AG08396 (cell line): ENCODE measurements at regions not wholly inside any gene's neighbourhood (a gene's known extent, or its start where the extent isn't known, plus 50 kb on each side); places are given as distances from the start of the nearest gene placed in this dataset.

Experiments
- DNase-seq: peaks from one replicate; pipeline ENCODE4 v3.0.0; 2012; ENCODE audit warnings: low spot score, mixed read lengths

DNA sequence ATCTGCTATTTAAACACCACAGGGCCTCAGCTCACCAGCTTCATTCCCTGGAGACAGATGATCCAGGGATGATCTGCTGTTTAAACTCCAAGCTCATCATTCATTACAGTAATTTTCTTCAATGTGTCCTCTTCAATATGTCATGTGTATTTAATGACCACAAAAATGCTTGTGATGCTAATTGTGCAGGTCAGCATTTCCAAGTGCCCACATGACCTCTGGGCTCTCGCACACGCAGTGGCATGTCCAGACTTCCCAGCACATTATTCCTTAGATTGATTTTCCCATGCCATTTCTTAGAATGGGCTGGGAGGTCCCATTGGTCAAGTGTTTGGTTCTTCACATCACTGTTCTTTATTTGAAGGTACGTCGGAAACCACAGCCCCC, 434.4 kb downstream of the HAO1 start:
- no peak for DNase-seq

DNA sequence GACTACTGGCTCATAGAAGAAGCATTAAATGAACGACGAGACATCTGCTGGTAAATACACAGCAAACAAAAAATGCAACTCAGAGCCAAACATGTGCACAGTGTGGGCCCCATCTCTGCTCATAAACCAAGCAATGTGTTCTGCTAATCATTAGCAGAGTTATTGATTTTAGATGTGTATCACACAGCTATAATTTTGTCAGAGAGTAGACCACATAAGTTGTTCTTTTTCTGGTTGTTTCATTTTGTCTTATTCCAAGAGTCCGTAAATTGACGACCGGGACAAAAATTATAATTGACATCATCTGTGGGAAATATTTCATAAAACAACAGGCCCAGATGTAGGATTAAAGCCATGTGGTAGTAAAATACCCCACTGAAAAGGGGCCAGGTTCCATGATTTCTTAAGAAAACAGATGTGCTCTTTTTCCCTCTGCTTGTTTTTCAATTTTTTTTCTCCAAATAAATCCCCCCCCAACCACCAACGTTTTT, 423.6 kb downstream of the HAO1 start:
- DNase-seq: no peak

DNA sequence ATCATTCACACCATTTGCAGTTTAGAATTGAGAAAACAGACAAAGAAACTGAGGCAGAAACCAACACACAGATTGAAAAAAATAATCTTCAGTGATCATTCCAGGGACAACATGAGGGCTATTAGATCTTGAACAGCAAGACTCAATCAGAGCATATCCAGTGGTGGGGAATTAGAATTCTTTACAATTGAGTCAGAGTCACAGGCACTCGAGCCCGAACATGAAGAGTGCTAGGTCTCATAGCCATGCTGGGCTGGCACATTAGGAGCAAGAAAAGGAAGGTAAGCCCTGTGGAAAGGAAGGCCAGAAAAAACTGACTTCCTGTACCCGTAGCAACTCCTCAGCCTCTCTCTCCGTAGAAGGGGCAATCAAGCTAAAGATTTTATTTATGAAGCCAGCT, 419.9 kb downstream of the HAO1 start:
- no peak for DNase-seq

DNA sequence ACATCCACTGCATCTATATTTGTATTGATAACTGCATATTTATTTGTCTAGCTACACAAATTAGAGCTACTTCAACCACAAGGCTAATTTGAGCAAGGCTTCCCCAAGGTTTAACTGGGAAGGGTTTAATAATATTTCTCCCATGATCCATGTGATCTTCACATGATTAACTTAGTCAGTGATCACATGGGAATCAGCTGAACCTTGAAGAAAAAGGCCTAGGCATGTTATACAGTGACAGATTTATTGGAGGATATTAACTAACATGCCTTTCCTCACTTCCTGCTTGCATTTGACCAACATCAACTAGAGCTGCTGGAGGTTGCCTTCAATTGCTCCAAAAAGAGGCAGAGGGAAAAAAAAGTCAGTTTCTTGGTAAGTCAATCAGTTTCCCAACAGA, 417.0 kb downstream of the HAO1 start:
- no peak for DNase-seq

DNA sequence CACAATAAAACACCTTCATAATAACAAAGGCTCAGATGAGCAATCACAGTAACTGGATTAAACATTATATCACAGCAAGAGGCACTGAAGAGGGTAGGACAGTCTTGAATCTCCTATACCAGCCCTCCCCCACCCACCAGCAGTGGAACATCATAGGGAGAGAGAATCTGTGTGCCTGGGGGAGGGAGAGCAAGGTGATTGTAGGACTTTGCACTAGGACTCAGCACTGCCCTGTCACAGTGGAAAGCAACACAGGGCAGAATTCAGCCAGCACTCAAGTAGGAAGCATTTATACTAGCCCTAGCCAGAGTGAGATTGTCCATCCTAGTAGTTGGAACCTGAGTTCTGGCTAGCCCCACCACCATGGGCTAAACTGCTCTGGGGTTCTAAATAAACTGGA, 400.2 kb downstream of the HAO1 start:
- DNase-seq: no peak

DNA sequence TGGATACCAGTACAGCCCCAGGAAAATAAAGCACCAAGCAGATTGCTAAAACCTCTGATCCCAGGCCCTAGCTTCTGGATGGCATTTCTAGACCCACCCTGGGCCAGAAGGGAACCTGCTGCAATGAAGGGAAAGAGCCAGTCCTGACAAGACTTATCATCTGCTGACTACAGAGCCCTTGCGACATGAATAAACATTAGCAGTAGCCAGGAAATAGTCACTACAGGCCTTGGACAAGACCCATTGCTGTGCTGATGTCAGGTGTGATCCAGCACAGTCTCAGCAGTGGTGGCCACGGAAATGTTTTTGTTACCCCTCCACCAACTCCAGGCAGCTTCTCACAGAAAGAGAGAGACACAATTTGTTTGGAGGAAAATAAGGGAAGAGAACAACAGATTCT, 399.3 kb downstream of the HAO1 start:
- DNase-seq: no peak

DNA sequence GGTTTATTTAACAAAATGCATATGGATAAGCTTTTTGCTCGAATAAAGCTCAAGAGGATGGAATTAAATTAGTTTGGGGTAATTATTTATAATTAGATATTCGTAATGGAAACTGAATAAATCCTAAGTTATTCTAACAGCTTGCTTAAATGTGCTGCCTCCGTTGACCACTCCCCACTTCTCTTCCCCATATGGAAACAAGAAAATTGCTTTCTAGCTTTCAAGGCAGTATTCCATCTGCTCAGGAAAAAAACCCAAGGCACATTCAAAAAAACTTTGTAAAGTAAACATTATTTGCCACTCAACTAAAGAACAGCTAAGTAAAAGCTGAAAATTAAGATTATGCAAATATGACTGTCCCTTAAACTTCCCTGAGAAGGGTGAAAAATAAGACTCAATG, 369.2 kb downstream of the HAO1 start:
- no peak for DNase-seq

DNA sequence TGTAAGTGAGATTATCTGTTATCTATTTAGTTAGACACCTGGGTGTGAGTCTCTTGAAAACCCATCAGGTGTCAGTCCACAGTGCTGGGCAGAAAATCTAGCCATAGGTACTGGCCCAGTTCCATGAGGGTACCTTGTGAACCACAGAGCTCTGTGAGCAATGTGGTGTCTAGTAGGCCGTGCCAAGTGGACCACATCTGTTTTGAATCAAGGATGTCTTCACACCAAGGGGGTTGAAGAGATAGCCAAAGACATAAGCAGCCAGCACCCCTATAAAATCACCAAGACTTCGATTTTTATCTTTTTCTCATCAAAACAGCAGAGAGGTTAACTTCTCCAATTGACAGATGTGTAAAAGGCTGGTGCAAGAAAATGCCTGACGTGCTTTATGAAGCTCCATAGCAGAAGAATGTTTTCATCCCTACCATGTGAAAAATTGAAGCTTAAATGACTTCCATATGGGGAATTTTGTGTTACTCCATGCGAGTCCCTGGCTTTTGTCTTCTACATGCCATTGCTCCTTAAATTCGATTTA, 368.7 kb downstream of the HAO1 start:
- DNase-seq: no peak

DNA sequence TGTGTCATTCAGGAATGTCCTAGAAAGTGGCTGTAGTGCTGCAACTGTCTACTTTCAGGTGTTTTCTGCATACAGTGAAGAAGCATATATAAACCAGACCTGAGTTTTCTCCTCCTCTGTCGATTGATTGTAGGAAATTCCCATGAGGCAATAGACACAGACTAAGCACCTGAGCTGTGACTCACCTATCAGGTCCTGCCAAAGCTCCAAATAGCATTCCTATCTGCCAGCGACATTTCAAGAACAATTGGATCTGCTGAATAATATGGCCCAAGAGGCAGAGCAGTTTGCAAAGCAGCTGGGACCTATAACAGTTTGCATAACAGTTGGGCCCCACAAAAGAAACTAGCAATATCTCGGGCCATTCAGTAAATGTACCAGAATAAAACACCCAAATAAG, 360.4 kb downstream of the HAO1 start:
- DNase-seq: no peak

DNA sequence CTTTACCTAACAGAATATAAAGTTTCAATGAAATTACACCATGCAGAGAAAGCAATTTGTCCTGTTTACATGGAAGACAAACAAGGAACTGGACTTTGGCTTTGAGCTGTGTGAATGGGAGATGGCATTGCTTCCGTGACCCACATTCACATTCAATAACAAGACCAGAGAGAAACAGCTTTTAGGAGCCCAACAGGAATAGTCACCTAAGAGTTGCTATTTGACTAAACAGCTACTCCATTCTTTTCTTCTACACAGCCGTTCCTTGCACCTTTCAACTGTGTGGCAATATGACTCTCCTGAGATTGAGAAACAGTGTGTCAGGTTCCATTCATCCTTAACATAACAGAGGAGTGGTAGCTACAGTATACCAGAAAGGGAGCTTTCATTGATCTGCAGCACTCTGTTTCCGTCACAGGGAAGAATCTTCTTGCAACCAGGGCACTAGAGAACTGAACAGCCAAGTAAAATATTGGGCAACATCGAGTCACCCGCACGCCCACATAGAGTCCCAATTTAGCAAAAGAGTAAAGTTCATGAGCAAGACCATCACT, 355.1 kb downstream of the HAO1 start:
- DNase-seq: no peak

DNA sequence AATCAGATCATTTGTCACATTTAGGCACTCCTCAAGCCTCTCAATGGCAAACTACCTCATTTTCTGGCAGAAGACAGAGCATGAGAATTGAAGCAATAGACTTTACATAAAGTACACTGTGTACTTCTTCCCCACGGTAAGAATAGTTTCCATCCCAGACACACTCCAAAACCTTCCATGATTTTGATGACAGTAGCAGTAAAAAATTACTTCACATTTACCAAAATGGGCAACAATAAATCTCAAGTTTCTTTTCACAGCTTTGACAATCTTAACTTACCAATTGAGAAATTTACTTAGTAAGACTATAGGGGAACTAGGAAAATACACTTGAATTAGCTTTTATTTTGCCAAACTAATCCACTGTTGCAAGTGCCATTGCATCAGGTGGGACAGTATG, 353.8 kb downstream of the HAO1 start:
- no peak for DNase-seq

DNA sequence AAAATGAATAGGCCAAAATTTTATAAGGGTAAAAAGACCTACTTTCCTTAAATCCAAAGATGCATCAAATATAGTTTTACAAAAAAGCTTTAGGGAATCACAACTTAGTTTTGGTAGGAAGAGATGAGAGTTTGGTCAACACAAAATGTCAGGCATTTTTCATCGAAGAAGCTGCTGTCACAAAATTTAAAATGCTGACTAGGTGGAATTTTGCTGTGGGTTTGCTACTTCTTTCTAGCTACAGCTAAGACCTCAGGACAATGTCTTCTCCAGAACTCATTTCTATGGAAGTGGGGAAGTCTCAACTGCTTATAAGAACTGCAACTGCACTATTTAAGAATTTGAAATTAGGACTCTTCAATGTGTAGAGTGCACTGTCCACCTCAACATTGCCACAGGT, 351.1 kb downstream of the HAO1 start:
- DNase-seq: no peak

DNA sequence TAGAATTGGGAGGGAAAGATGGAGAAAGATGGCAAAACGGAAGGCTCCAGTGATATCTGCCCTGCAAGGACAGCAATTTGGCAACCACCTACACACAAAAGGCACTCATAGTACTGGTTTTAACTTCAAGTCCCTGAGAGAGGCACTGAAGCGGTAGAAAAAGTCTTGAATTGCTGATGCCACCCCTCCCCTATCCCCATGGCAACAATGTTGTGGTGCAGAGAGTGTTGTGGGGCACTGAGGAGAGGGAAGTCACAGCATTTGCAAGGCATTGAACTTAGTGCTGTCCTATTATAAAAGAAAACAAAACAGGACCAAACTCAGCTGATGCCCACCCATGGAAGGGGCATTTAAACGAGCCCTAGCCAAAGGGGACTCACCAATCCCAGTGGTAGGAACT, 343.7 kb downstream of the HAO1 start:
- no peak for DNase-seq

DNA sequence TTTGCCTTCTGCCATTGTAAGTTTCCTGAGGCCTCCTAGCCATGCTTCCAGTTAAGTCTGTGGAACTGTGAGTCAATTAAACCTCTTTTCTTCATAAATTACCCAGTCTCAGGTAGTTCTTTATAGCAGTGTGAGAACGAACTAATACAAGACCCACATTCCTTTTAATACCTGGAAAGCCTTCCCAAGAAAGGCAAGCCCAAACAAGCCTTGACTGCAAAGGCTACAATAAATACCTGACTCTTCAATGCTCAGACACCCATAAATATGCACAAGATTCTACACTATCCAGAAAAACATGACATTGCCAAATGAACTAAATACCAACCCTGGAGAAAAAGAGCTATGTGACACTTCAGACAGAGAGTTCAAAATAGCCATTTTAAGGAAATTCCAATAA, 338.8 kb downstream of the HAO1 start:
- no peak for DNase-seq

DNA sequence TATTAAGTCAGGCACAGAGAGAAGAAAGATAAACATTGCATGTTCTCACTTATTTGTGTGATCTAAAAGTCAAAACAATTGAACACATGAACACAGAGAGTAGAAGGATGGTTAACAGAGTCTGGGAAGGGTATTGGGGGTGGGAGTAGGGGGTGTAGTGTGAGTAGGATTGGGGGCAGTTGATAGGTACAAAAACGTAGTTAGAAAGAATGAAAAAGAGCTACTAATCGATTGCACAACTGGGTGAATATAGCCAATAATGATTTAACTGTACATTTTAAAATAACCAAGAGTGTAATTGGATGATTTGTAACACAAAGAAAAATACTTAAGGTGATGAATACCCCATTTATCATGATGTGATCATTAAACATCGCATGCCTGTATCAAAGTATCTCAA, 333.3 kb downstream of the HAO1 start:
- DNase-seq: no peak

DNA sequence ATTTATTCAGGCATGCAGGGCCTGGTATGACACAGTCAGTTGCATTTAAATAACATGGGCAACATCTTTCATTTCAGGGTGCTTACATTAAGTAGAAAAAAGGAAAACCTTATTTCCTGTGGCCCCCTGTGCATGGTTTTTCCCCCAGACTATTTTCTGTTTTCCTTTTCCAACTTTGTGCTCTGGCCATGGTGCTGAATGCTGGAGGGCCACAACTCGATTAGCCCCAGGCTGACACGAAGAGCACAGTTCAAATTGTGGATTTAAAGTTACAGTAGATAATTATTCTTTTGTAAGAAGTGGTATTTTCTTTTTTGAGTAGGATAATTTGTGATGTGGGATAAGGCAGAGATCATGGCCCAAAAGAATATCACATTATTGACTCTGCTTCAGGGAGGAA, 332.0 kb downstream of the HAO1 start:
- peak; percentile 15 for DNase-seq

DNA sequence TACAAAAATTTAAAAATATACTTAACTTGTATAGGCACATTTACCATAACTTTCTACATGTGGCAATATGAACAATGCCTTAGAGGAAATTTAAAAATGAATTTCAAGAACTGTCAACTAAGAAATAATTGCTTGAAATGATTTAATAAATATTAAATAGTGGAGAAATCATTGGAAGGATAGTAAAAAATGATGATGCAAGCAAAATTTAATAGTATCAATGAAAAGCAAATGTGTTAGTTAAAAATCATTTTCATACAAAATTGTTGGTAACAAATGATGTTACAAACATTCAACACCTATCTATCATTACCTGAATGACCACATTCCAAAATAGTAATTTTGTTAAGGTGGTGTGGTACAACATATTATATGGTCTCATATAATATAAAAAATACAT, 331.0 kb downstream of the HAO1 start:
- DNase-seq: no peak

DNA sequence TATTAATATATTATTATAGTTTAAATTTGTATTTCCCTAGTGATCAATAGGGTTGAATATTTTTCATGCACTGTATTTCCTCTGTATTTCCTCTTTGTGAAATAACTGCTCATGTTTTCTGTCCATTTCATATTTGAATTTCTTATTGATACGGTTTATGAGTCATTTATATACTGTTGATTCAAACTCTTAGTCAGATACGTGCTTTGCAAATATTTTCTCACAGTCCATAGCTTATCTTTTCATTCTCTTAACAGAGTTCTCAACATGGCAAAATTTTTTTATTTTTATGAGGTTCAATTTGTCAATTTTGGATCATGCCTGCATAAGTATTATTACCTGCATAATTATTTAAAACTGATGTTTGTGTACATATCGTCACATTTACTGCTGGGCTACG, 329.6 kb downstream of the HAO1 start:
- no peak for DNase-seq

DNA sequence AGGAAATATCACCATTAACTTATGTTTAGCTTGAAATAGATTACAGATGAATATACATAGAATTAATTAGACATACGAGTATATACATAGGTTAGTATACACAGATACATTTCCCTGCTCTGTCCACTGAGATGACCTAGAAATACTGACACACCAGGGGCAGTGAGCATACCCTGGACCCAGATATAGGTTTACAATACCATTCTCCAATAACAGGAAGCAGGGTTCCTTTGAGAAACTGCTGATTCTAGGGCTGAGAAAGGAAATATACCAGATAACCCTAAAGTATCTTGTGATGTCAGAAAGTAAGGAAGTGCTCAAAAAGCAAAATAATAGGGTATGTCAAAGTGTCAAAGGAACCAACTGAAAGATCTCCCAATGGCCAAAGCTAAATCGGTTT, 322.5 kb downstream of the HAO1 start:
- DNase-seq: no peak

DNA sequence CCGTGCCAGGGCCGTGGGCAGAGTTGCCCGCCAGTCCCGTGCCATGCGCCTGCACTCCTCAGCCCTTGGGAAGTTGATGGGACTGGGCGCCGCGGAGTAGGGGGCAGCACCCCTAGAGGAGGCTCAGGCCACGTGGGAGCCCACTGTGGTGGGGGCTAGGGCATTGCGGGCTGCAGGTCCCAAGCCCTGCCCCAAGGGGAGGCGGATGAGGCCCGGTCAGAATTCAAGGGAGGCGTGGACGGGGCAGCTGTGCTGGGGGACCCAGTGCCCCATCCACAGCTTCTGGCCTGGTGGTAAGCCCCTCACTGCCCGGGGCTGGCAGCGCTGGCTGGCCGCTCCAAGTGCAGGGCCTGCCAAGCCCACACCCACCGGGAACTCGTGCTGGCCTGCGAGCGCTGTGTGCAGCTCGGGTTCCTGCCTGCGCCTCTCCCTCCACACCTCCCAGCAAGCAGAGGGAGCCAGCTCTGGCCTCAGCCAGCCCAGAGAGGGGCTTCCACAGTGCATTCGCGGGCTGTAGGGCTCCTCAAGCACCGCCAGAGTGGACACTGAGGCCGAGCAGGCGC, 317.8 kb downstream of the HAO1 start:
- DNase-seq: no peak

DNA sequence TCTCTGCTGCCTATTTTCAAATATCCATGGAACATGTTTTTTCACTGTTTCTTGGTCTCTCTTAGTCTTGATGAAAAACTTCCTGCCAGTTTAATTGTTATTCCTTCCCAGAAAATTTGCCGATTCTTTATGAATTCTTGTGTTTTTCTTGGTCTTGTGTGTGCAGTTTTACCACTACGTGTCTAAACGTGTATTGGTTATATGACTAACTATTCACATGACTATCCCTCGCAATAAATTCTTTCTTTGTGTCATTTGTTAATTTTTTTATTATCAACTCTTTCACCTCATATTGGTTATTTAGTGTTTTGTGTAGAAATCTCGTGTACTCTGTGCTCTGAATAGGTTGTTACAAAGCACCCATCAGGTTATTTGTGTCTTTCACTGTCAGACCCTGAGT, 315.4 kb downstream of the HAO1 start:
- DNase-seq: no peak

DNA sequence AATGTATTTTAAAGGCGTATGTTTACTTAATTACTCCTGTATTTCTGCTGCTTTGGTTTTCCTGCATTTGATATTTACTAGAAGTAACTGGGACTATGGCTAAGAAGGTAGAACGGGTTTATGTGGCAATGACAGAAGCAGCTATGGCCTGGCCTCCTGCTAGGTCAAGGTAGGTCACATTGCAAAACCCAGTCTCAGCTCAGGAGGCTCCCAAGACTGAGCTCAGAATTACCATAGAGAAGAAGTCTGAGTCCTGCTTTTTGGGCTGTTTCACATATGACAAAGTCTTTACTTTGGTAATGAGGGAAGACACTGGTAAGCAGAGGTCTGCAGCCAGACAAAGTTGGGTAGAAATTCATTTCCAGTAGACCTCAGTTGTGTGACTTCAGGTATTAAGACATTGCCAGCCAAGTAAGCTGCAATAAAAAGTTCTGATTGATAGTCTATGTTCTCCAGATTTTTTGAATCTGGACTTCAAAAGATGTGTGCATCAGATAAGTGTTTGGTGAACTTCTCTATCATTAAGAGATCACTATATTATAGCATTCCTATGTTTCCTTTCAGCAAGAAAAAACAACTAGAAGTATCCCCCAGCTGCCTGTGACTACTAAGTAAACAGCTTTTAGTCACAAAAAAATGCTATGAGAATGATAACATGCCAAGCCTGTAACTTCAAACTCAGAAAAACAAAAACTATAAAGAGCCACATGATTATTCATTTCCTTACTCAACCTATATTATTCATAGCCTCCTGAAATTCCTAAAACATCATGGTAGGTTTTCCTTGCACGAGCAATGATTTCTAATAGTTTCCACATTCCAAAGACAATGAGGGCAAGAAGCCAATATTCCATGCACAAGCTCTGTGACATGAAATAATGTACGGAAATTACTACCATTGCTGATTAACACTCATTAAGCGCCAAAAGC, 312.3 kb downstream of the HAO1 start:
- peak; percentile 14 for DNase-seq

DNA sequence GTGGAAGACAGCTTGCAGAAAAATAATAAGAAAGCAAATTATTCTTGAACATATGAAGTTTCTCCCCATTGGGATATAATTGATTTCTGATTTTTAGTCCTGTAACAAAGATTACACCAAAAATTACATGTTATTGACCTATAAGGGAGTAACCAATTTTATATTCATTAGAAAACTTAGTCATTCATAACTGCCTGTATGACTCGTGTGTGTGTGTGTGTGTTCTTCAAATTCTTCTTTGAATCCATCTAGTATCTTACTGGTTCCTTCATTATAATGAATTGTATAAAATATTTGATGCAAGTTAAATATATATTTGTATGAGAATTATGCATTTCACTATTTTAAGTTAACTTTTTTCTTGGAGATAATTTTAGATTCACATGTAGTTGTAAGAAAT, 310.4 kb downstream of the HAO1 start:
- DNase-seq: no peak
